H1 (cell line): ENCODE measurements at regions not wholly inside any gene's neighbourhood (a gene's known extent, or its start where the extent isn't known, plus 50 kb on each side); places are given as distances from the start of the nearest gene placed in this dataset.

ENCODE experiments used
- CTBP2 ChIP-seq: IDR thresholded peaks from 2 replicates; pipeline ENCODE4 v1.7.0; 2011; ENCODE audit warnings: borderline replicate concordance, mild to moderate bottlenecking, moderate library complexity, mixed read lengths, low read length; ENCODE audit not compliant: insufficient read depth, insufficient read length
- EGR1 ChIP-seq: IDR thresholded peaks from 2 replicates; pipeline ENCODE4 v1.6.1; 2011; ENCODE audit warnings: low read depth, low read length, borderline replicate concordance
- KDM1A ChIP-seq: fragments of 200-600, 300-600 bp; sonication (generic); IDR thresholded peaks from 2 replicates; pipeline ENCODE4 v1.7.1; 2016; ENCODE audit warnings: mild to moderate bottlenecking, low read length, borderline replicate concordance
- NANOG ChIP-seq: IDR thresholded peaks from 2 replicates; pipeline ENCODE4 v1.6.1; 2011; ENCODE audit warnings: low read length, low read depth, mild to moderate bottlenecking, inconsistent platforms; ENCODE audit not compliant: insufficient read depth, poor library complexity, severe bottlenecking
- PHF8 ChIP-seq: fragments of 200-600 bp; sonication (generic); conservative IDR thresholded peaks from 2 replicates; pipeline ENCODE4 v1.7.1; 2012; ENCODE audit warnings: low read depth, mild to moderate bottlenecking, inconsistent platforms, low read length, moderate library complexity
- SUZ12 ChIP-seq: fragments of 200-600 bp; sonication (generic); IDR thresholded peaks from 2 replicates; pipeline ENCODE4 v1.6.1; 2012; ENCODE audit warnings: mild to moderate bottlenecking, inconsistent platforms, low read length, moderate library complexity, mixed read lengths
- TF ChIP-seq, protein P1 (sequence below): IDR thresholded peaks from 2 replicates; pipeline ENCODE4 v1.6.1; 2011; ENCODE audit warnings: low read depth, mild to moderate bottlenecking, low read length; ENCODE audit not compliant: insufficient read depth
- TF ChIP-seq, protein P2 (sequence below): IDR thresholded peaks from 2 replicates; pipeline ENCODE4 v1.6.1; 2011; ENCODE audit warnings: low read length, improper control_type of control experiment

DNA sequence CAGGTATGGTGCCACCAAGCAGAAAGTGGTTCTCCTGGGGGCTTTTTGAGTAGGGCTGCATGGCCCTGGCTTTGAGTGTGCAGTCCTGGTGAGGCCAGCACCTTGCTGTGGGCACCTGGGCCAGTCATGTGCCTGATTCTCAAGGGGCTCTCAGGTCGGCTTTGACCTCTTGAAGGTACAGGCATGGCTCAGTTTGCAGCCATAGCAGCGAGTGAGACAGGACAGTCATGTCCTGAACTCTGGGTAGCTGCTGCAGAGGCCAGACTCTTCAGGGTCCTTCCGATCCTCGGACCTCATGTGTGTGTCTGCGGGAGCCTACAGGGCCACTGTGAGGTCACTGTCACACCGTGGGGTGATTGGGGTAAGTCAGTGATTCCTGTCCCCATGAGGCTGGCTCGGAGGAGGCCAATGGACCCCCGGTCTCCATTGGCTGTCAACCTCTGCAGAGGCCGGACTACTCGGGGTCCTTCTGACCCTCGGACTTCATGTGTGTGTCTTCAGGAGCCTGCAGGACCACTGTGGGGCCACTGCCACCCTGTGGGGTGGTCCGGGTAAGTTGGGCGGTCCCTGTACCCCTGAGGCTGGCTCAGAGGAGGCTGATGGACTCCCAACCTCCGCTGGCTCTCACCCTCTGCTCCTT, 95.2 kb upstream of the C1orf174 start (continued):
- TF ChIP-seq KDM1A, result no peak
- no peak for TF ChIP-seq NANOG
- TF ChIP-seq, protein P1, sequence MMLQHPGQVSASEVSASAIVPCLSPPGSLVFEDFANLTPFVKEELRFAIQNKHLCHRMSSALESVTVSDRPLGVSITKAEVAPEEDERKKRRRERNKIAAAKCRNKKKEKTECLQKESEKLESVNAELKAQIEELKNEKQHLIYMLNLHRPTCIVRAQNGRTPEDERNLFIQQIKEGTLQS, result no peak
- TF ChIP-seq SUZ12, result no peak
- TF ChIP-seq PHF8, result no peak
- TF ChIP-seq CTBP2, result no peak
- TF ChIP-seq, protein P2, sequence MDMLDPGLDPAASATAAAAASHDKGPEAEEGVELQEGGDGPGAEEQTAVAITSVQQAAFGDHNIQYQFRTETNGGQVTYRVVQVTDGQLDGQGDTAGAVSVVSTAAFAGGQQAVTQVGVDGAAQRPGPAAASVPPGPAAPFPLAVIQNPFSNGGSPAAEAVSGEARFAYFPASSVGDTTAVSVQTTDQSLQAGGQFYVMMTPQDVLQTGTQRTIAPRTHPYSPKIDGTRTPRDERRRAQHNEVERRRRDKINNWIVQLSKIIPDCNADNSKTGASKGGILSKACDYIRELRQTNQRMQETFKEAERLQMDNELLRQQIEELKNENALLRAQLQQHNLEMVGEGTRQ, result no peak
- TF ChIP-seq EGR1, result no peak
